OCI-LY3 (cell line): ENCODE measurements at regions not wholly inside any gene's neighbourhood (a gene's known extent, or its start where the extent isn't known, plus 50 kb on each side); places are given as distances from the start of the nearest gene placed in this dataset.

Experiments used
- H2AFZ ChIP-seq: fragments of 200-600, 300-600 bp; shearing (Covaris generic); 2 replicates; pipeline ENCODE4 v1.6.0; 2014; ENCODE audit warnings: antibody characterized with exemption, low read depth, low read length
- H3K27ac ChIP-seq: fragments of 200-600, 300-600 bp; sonication (generic); 2 replicates; pipeline ENCODE4 v1.5.1; 2014; ENCODE audit warnings: mild to moderate bottlenecking, low read length, moderate library complexity, mixed read lengths
- H3K27me3 ChIP-seq: fragments of 200-600, 300-600 bp; sonication (generic); 2 replicates; pipeline ENCODE4 v1.6.1; 2014; ENCODE audit warnings: low read depth, low read length, mixed read lengths
- H3K36me3 ChIP-seq: fragments of 200-600, 300-600 bp; sonication (generic); replicated peaks from 2 replicates; pipeline ENCODE3; 2014; ENCODE audit warnings: low read depth, low read length, mixed read lengths
- H3K4me1 ChIP-seq: fragments of 300-600, 200-600 bp; sonication (generic); 2 replicates; pipeline ENCODE4 v1.6.1; 2014; ENCODE audit warnings: low read length, mixed read lengths
- H3K4me2 ChIP-seq: fragments of 200-600, 300-600 bp; sonication (generic); 2 replicates; pipeline ENCODE4 v1.6.1; 2014; ENCODE audit warnings: low read length, mixed read lengths
- H3K4me3 ChIP-seq: fragments of 300-600, 200-600 bp; sonication (generic); 2 replicates; pipeline ENCODE4 v1.5.1; 2014; ENCODE audit warnings: antibody characterized with exemption, mild to moderate bottlenecking, low read length, moderate library complexity
- H3K79me2 ChIP-seq: fragments of 300-600, 200-600 bp; shearing (Covaris generic); 2 replicates; pipeline ENCODE4 v1.6.1; 2014; ENCODE audit warnings: mild to moderate bottlenecking, low read length, mixed read lengths
- H3K9ac ChIP-seq: fragments of 300-600, 200-600 bp; shearing (Covaris generic); 2 replicates; pipeline ENCODE4 v1.6.0; 2014; ENCODE audit warnings: mild to moderate bottlenecking, low read length, moderate library complexity
- H3K9me3 ChIP-seq: fragments of 200-600, 300-600 bp; shearing (Covaris generic); 2 replicates; pipeline ENCODE4 v1.6.1; 2014; ENCODE audit warnings: low read length, mixed read lengths; ENCODE audit not compliant: insufficient read depth
- H4K20me1 ChIP-seq: fragments of 200-600, 300-600 bp; sonication (generic); 2 replicates; pipeline ENCODE4 v1.6.1; 2016; ENCODE audit warnings: low read length, mixed read lengths; ENCODE audit not compliant: insufficient read depth
- EZH2phosphoT487 ChIP-seq: fragments of 200-600 bp; shearing (Covaris generic); IDR thresholded peaks from 2 replicates; pipeline ENCODE4 v1.6.1; 2018; ENCODE audit warnings: antibody characterized with exemption, mixed run types, low read depth
- TF ChIP-seq, protein P1 (sequence below): fragments of 200-600, 300-600 bp; sonication (generic); IDR thresholded peaks from 2 replicates; pipeline ENCODE4 v1.5.1; 2014; ENCODE audit warnings: antibody characterized with exemption, low read length, low read depth

DNA sequence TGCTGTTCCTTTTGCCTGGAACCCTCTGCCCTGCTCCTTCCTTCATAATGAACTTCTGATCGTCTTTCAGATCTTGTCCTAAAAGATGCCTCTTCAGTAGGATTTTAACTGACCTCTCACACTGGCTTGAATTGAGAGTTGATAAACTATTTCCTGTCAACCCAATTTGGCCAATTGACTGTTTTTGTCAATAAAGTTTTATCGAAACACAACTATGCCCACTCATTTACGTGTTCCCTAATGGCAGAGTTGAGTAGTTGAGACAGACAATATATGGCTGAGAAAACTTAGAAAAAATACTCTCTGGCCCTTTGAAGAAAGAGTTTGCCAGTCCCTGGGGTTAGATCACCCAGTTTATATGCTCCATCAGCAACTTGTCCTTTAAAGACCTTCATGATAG is 171.7 kb upstream of the TBX3 start:
- Histone ChIP-seq H3K9me3 (no peaks in the 10 kb centered on the region), H3K4me1 (no peaks in the 10 kb centered on the region), H4K20me1 (no peaks in the 10 kb centered on the region), H3K27me3 (no peaks in the 10 kb centered on the region; the same call in 1 of the 2 replicates), H3K27ac (no peak overlapping the region), H3K9ac (no peak overlapping the region), H3K4me3 (no peak overlapping the region), H3K79me2 (no peaks in the 10 kb centered on the region), H3K4me2 (no peak overlapping the region), H2AFZ (no peak overlapping the region), H3K36me3 (no peaks in the 10 kb centered on the region)
- TF ChIP-seq, protein P1, sequence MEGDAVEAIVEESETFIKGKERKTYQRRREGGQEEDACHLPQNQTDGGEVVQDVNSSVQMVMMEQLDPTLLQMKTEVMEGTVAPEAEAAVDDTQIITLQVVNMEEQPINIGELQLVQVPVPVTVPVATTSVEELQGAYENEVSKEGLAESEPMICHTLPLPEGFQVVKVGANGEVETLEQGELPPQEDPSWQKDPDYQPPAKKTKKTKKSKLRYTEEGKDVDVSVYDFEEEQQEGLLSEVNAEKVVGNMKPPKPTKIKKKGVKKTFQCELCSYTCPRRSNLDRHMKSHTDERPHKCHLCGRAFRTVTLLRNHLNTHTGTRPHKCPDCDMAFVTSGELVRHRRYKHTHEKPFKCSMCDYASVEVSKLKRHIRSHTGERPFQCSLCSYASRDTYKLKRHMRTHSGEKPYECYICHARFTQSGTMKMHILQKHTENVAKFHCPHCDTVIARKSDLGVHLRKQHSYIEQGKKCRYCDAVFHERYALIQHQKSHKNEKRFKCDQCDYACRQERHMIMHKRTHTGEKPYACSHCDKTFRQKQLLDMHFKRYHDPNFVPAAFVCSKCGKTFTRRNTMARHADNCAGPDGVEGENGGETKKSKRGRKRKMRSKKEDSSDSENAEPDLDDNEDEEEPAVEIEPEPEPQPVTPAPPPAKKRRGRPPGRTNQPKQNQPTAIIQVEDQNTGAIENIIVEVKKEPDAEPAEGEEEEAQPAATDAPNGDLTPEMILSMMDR: no peak
- no peak for TF ChIP-seq EZH2phosphoT487

DNA sequence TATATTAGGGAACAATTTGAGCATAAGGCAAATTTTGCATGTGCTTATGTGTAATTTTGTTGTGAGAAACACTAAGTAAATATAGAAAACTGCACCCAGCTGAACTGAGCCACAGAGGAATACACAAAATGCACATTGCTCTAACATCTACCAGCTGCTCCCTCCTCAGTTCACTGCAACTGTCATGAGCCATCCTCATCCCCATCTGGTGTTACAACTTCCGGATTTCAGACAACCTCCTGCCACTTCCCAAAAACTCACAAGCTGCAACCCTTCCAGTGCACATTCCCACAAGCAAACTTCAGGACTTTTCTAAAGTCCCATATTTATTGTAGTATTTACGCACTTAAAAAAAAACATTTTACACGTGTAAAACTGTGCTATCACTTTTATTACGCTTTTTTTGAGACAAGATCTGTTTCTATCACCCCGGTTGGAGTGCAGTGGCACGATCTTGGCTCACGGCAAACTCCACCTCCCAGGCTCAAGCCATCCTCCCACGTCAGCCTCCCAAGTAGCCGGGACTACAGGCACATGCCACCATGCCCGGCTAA is 169.1 kb upstream of the TBX3 start:
- no peak overlapping the region for H2AFZ ChIP-seq
- H4K20me1 ChIP-seq: no peaks in the 10 kb centered on the region
- H3K4me2 ChIP-seq: no peak overlapping the region
- H3K9ac ChIP-seq: no peak overlapping the region
- no peak for TF ChIP-seq EZH2phosphoT487
- TF ChIP-seq, protein P1: no peak
- no peaks in the 10 kb centered on the region; the same call in 1 of the 2 replicates for H3K27me3 ChIP-seq
- H3K9me3 ChIP-seq: no peaks in the 10 kb centered on the region
- no peaks in the 10 kb centered on the region for H3K79me2 ChIP-seq
- H3K27ac ChIP-seq: no peak overlapping the region
- H3K36me3 ChIP-seq: no peaks in the 10 kb centered on the region
- H3K4me3 ChIP-seq: no peak overlapping the region
- H3K4me1 ChIP-seq: no peaks in the 10 kb centered on the region

DNA sequence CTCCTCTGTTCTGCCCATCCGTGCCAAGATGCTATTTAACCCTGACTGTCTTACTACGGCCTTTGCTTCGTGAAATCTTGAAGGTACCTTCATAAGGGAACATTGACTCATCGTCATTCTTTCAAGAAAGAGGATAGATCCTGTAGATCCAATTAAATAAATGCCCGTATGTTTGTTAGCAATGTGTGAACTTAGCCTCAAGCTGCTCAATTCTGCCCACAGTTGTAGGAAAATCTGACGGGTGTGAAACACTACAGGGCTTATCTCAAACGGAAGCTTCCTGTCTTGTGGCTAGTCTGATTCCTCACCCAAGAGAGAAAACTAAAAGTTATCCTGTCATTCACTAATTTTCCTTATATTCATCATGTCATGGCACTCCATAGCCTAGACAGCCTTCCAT is 168.0 kb upstream of the TBX3 start:
- H3K4me1 ChIP-seq: no peaks in the 10 kb centered on the region
- no peak overlapping the region for H3K27ac ChIP-seq
- H3K36me3 ChIP-seq: no peaks in the 10 kb centered on the region
- H4K20me1 ChIP-seq: no peaks in the 10 kb centered on the region
- TF ChIP-seq, protein P1: no peak
- TF ChIP-seq EZH2phosphoT487: no peak
- H3K9ac ChIP-seq: no peak overlapping the region
- H3K79me2 ChIP-seq: no peaks in the 10 kb centered on the region
- H3K27me3 ChIP-seq: no peaks in the 10 kb centered on the region; the same call in 1 of the 2 replicates
- no peaks in the 10 kb centered on the region for H3K9me3 ChIP-seq
- H3K4me3 ChIP-seq: no peak overlapping the region
- H2AFZ ChIP-seq: no peak overlapping the region
- no peak overlapping the region for H3K4me2 ChIP-seq

DNA sequence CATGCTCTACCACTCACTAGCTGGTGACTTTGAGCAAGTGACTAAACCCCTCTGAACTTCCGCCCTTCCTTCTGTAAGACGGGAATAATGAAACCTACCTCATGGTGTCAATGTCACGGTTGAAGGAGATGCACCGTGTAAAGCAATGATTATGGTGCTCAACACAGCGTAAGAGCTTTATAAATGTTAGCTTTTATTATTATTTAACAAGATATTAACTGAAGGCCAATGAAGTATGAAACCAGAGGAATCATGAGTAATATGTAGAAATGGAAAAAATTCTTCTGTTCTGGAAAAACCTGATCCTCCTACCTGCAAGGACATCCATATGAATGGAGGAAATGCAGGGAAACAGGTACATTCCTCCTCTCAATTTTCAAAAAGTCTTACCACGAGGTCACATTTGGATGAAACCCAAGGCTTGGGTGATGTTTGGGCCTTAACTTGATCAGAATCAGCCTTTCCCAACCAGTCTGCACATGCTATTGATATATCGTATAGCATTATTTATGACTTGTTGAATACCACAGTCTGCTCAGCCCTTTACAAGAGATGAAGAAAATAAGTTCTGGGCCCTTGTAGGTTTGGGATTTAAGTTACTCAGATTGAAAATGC is 166.8 kb upstream of the TBX3 start:
- H4K20me1 ChIP-seq: no peaks in the 10 kb centered on the region

More for the DNA sequence above, 166.8 kb upstream of the TBX3 start:
- Histone ChIP-seq H3K4me3 (no peak overlapping the region), H3K79me2 (no peaks in the 10 kb centered on the region), H3K9ac (no peak overlapping the region), H3K9me3 (no peaks in the 10 kb centered on the region), H2AFZ (no peak overlapping the region), H3K36me3 (no peaks in the 10 kb centered on the region), H3K27ac (no peak overlapping the region), H3K27me3 (no peaks in the 10 kb centered on the region; the same call in 1 of the 2 replicates), H3K4me1 (no peaks in the 10 kb centered on the region), H3K4me2 (no peak overlapping the region)
- TF ChIP-seq, protein P1: no peak
- no peak for TF ChIP-seq EZH2phosphoT487
